Ammon's horn (tissue), 1 donor: ENCODE measurements at regions not wholly inside any gene's neighbourhood (a gene's known extent, or its start where the extent isn't known, plus 50 kb on each side); places are given as distances from the start of the nearest gene placed in this dataset.

Source experiments
- DNase-seq: peaks from one replicate; pipeline ENCODE4 v3.0.0-alpha.2; 2016; ENCODE audit warnings: low spot score

DNA sequence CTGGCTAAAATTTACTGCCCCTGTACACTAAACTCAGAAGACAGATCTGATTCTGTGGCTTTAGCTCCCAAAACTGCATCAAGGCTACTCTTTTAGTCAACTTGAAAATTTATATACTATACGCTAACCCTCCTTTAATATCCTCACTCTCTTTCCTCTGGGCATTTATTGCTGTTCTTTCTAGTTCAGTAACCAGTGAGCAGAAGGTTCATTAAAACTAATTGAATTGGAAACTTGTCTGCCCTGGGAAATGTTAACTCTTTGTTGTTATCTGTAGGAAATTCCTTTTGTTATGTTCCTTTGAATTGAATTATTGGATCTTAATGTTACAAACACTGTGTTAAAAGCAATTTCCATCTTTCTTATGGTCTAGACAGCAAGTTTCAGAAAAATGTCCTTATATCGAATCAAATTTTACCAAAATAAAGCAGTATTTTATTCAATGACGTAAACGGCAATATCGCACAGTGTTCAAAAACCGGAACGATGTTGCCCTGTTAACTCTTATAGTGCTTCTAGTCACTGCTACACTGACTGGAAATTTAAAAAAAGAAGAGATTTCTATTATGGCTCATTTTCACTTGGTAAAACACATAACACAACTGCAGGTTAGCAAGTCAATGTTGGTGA, 168.3 kb downstream of the NR4A2 start:
- DNase-seq, result no peak

DNA sequence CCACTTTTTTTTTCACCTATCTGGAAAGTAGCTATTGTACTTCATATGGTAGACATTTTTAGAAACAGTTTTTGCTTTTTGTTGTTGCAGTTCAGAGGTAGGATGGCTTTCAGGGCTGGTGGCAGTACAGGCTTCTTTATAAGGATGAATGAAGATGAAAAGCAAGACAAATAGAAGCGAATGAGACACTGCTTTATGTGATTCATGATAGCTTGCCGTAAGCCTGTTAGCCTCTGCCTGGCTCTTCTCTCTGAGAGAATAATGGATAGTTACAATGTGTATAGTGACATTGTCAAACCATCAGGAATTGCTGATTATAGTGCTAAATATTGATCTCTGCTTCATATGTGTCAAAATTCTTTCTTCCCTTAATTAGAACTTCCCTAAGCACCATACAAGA, 173.7 kb downstream of the NR4A2 start:
- no peak for DNase-seq

DNA sequence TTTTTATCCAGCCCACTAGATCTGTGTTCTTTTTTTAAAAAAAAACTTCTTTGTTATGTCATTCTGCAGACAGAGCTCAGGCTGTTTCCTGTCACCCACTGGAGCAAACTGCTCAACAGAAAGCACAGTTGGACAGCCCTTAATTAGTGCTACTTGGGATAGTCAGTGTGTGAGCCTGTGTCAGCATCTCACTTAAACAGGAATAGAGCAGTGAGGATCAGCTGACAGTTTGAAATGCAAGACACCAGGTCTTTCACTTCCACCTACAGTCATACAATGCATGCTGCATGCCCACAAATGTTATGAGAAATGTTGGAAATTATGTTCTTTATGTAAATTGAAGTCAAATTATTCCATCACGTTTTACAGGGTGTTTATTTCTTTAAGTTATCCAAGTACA, 174.9 kb downstream of the NR4A2 start:
- DNase-seq, result peak; percentile 7

DNA sequence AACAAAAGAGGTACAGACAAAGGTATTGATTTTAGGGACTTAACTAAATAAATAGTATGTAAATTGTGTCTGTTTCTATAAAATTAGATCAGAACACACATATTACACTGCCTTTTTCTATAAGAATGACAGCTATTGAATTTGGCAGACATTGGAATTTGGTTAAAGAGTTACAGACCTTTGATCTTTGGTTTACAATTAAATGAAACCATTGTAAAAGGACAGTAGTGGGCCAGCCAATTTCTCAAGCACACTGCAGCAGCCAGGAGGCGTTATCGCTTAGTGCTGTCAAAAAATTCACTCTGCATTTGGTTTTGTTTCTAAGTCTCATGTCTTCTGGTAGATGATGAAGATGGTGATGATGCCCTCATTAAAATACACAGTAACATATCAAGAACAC, 175.9 kb downstream of the NR4A2 start:
- DNase-seq, result no peak

DNA sequence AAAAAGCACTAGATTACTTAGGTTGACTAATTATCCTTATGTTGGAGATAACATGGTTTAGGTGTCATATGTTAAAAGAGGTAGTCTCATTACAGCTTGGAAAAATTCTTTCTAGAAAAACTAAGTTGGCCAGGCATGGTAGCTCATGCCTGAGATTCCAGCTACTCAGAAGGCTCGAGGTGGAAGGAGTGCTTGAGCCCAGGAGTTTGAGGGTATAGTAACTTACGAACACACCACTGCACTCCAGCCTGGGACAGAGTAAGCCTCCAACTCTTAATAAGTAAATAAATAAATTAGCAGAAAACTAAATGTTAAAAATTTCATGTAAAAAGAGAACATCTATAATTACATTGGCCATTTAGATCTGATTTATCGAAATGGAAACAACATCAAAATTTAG, 177.2 kb downstream of the NR4A2 start:
- DNase-seq, result no peak

DNA sequence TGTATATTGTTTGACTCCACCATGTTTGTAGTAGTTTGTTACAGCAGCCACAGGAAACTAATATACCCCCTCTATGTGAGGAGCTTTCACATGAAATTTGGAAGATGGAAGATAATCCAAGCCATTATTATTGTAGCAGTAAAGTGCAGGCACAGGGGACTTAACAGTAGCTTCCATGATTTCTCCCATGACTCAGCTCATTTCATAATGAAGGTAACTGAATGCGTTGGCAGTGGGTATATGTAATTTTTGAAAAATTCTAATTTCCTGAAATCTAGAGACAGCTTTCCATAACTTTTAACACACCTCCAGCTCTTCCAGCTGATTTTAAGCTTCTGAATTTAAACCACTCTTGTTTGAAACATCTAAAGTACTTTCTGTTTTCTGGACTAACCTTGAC, 181.2 kb downstream of the NR4A2 start:
- no peak for DNase-seq

DNA sequence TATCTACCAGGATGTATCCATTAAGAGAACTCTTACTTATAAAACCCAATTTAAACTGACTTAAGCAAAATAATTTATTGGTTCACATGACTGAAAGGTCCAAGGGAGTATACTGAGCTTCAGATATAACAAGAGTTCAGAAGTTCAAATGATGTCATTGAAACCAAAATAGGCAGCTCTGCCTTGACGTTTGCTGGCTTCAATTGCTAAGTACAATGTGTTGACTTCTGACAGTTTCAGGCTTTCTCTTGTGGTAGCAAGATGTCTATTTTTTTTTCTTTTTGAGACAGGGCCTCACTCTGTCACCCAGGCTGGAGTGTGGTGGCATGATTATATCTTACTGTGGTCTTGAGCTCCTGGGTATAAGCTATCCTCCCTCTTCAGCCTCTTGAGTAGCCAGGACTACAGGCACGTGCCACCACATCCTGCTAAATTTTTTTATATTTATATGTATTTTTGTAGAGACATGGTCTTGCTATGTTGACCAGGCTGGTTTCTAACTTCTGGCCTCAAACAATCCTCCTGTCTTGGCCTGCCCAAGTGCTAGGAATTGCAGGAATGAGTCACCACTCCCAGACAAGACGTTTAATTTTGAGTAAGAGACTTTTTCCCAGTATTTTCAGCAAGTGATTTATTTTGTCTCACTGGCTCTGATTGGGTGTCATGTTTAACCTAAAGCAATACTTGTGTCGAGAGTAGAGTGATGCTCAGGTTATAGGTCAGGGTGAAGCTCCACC, 184.8 kb downstream of the NR4A2 start:
- DNase-seq, result no peak

DNA sequence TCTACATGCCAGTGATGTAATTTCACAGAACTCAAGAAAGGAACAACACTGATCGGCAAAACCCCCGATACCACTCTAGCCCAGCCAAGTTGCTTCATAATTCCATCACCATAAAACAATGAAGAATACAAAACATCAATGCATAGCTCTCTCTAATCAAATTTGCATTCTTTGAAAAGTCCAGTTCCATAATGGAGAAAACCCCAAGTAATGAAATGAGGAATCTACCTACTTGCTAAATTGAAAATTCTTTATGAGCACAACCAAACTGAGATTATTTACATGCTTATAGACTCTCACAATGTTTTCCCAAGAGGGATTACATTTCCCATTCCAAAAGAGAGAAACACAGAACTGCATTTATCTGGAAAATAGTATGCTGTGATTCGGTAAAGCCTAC, 186.5 kb downstream of the NR4A2 start:
- DNase-seq, result no peak

DNA sequence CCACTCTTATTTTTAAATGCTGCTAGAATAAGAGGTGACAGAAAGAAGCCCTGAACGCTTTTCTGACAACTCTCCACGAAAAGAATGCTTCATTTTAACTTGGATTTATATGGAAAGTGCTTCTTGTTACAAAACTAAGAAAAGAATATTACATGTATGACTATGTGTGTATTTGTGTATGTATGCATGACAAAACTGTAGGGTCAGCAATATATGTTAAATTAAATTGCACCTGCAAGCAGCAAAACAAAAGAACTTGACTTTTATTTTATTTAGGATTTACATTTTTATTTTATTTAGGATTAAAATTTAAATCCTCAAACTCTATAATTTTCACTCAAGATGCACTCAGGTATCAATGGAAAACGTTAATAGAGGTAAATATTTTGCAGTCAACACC, 187.1 kb downstream of the NR4A2 start:
- DNase-seq, result no peak

DNA sequence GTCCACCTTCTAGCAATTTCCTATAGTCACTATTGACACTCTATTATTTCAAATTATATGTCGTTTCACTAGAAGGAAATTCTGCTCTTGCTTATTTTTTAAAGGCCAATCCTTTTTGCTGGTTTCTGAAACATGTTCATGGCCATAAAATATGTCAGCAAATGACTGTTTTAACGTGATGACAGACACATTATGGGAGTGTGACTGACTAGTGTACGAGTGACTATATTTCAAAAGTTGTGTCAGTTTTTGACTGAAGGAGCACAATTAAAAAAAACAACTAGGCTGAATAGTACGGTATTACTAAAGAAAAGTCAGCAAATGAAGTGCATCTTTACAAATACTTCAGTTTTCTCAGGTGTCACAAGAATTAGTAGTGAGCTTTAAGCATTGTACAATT, 196.0 kb downstream of the NR4A2 start:
- DNase-seq, result no peak

DNA sequence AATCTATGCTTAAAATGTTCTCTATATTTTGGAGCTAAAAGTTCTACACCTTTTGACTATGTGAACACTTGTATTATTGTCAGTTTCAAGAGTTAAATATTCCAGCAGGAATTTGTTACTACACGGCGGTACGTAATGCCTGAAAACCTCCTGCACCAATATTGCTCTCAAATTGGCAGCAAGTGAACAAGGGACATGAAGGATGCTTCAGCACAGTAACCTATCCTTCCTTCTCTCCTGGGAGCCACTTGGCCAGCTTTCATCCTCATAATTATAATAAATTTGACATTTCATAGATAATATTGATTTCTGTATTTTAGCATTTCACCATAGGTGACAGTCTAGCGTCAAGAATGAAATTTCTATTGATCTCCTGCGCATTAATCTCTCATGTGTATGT, 197.6 kb downstream of the NR4A2 start:
- no peak for DNase-seq

DNA sequence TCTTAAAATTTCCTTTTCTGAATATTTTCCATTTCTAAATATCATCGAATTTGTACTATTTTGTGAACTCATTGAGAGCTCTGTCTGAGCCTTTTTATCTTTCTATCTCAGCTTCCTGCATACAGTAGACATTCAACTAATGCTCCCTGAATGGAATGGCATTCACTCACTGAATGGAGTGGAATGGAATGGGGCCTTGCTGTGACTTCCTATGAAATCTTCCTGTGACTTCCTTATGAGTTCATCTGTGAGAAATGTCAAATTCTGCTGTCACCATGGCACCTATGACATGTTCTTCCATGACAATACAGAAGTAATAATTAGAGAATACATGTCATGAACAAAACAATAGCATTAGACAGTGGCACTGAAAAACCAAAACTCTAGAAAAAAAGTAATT, 199.6 kb downstream of the NR4A2 start:
- no peak for DNase-seq

DNA sequence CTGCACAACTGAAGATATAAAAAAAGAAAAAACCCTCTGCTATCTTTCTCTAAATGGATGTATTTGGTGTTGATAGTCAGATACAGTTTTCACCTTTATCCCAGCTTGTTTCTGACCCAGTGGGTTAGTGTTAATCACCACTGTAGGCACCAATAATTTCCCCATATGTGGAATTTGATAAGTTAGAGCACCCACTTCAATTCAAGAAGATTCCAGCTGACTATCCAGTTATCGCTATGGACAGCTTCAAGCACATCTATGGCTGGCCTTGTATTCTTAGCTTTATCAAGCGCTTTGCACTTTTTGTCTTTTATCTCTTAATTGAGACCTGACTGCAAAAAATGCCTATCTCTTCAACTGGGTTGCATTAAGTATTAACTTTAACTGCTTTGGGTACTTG, 200.4 kb downstream of the NR4A2 start:
- no peak for DNase-seq

DNA sequence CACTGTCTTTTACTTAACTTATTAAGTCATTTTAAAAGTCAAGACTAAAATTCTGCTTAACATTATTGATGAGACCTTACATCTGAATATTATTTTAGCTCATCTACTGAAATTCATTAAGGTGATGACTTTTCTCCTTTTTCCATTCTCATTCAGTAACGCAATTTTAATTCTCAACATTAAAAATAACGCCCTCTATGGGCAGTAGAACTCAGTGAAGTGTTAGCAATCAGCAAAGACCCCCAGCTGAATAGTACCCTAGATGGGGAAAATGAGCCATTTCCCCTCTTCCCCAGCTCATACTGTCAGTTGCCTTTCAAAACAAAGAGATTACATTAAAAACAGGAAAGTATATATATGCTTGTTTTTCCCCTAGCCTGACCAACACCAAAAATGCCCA, 203.3 kb downstream of the NR4A2 start:
- no peak for DNase-seq

DNA sequence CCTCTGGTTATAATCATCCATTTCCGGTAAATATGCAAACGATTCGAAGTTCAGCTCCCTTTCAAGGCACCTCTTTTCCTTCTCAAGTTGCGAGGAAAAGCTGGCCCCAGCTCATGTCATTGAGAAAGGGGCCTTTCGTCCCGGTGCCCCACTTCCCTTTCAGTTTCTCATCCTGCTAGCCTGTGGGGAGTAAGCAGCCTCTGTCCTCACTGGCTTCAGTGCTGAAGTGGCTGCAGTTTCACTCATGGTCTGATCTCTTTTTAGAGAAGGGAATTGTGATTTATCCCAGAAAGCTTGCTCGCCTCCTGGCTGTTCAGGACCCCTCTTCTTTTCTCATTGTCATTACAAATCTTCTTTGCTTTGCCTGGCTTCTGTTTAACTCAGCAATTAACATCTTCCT, 207.5 kb downstream of the NR4A2 start:
- peak; percentile 2 for DNase-seq

DNA sequence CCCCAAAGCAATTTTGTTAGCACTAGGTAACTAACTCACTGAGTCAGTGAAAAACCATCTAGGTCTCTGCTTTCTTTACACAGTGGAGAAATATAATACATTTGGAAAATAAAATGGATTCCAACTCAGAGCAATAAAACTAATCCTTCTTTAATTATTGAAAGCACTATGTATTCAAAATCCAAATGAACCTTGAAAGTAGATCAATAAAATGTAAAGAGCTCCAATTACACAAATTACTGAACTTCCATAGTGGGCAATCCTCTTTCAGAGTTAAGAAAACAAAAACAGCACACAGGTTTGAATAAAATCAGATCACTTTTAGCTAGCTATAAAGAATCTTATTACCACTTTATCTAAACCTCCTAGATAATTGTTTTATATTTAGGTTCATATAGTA, 208.1 kb downstream of the NR4A2 start:
- DNase-seq, result no peak

DNA sequence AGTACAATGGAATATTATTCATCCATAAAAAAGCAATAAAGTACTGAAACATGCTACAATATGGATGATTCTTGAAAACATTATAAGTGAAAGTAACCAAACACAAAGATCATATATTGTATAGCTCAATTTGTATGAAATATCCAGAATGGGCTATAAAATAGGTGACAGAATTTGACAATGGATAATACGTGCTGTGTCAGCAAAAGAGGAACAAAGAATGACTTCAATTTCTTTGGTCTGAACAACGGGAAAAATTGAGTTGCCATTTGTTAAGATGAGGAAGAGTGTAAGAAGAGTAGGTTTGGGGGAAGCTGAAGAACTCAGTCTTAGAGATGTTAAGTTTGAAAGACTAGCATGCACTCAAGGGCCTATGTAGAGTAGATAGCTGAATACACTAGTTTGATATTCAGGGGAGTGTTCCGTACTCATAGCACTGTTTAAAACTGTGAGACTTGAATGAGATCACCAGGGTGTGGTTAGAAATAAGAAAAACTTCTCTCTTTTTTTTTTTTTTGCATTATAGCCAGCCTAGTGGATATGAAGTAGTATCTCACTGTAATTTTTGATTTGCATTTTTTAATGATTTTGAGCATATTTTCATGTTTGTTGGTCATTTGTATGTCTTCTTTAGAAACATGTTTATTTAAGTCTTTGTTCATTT, 213.6 kb downstream of the NR4A2 start:
- DNase-seq, result no peak

DNA sequence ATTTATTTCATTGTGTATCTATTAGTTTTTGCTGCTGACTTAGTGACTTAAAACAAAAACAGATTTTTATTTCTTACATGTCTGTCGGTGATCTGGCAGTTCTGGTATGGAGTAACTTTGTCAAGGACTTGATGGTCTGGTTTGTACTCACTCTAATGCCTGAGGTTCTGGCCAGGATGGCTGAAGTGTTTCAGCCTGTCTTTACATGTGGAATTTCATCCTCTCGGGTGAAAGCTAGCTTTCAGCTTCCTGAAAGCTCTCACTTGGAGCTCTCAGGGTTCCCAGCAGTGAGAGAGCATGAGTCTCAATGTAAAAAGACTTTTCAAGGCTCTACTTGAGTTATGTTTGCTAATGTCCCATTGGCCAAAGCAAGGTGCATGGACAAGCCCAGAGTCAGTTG, 216.4 kb downstream of the NR4A2 start:
- DNase-seq, result no peak

DNA sequence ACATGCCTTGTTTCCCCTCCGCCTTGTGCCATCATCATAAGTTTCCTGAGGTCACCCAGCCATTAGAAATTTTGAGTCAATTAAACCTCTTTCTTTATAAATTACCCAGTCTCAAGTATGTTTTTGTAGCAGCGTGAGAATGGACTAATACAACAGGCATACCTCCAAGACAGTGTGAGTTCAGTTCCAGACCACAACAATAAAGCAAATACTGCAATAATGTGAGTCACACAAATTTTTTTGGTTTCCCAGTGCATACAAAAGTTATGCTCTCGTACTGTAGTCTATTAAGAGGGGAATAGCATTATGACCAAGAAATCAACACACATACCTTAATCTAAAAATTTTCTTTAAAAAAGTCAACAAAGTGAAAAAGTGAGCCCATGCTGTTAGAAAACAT, 217.2 kb downstream of the NR4A2 start:
- DNase-seq, result no peak

DNA sequence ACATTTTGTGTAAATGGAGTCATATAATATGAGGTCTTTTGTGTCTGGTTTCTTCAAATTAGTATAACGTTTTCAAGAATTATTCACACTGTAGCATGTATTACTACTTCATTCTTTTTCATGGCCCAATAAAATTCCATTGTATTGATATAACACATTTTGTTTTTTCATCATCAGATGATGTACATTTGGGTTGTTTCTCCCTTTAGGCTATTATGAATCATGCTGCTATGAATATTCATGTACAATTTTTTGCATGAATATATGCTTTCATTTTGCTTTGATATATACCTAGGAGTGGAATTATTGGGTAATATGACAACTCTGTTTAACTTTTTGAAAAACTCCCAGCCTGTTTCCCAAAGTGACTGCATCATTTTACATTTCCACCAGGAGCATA, 220.2 kb downstream of the NR4A2 start:
- no peak for DNase-seq

DNA sequence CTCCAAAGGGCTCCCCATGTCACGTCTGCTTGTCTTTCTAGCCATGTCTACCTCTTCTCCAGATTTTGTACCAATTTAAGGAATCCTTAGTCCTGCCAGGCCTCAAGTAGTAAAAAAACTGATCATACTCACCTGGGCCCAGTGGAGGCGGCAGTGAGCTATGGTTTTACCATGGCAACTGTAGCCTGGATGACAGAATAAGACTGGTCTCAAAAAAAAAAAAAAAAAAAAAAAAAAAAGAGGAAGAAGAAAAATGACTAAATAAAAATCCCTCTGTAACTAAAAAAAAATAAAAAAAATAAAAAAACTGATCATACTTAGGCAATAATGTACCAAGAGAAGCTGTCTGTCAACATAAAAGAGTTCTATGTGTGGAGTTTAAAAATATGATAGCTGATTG, 221.6 kb downstream of the NR4A2 start:
- no peak for DNase-seq

DNA sequence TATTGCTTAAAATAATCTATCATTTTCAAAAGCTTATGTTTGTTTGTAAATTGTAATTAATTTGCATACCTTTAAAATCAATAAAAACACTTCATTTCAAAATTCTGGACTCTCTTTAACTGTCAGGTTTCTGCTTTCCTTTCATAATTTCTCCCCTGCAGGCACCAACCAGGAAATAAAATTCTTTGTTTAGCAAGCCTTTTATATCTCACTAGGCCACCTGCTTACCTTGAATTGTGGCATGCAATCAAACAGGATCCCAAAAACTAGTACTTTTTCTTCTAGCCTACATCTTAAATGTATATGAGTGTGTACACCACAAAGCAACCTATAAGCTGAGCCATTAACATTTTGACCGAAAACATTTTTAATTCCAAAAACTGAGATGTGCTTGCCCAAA, 233.1 kb downstream of the NR4A2 start:
- no peak for DNase-seq

DNA sequence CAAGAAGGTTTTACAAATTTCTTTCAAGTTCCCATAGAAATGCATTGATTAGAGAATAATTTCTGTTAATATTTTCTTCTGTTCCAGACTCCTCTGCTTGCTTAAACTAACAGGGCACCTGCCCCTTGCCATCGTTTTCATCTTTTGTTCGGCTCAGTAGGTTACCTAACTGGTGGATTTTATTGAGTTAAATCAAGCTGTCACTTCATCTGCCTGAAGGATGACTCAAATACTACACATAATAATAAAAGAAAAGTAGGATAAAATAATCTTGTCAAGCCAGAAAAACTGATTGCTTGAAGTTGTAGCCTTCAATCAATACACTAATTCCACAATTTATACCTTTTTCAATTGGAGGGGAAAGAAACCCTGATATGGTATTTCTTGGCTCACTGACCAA, 234.0 kb downstream of the NR4A2 start:
- DNase-seq, result no peak

DNA sequence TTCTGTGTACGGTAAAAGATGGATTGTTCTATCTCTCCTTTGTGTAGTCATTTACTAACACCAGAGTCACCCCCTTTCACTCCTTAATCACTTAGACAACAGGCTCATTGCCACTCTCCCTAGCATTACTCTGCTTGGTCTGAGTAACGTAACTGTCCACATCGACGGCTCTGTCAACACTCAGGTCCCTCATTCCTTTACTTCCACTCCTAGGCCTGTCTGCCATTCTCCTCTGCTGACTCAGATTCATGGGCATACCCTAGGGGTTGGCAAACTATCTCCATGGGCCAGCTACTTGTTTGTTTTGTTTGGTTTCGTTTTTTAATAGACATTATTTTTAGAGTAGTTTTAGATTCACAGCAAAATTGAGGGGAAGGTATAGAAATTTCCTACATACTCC, 243.9 kb downstream of the NR4A2 start:
- DNase-seq, result no peak
